ENCODE measurements at regions not wholly inside any gene's neighbourhood (a gene's known extent, or its start where the extent isn't known, plus 50 kb on each side); places are given as distances from the start of the nearest gene placed in this dataset.

- TF ChIP-seq CTCF (conservative IDR thresholded peaks at IDR 0.05 in 1 of 2, IDR thresholded peaks at IDR 0.05 in 1 of 2; ENCODE audit: extremely low read depth in 1 of 2, insufficient read depth in 1 of 2, low read depth in 1 of 2, low read length in 2 of 2) (no peak), EZH2 (IDR thresholded peaks at IDR 0.05; ENCODE audit: borderline replicate concordance, low read length) (no peak)
Observed at GRCh38 chr6:8223678-8224077, 121.3 kb upstream of the EEF1E1 start.
